ENCODE measurements at regions not wholly inside any gene's neighbourhood (a gene's known extent, or its start where the extent isn't known, plus 50 kb on each side); places are given as distances from the start of the nearest gene placed in this dataset.

- TF ChIP-seq RFX5 (IDR thresholded peaks at IDR 0.05; ENCODE audit: low read depth, low read length), result no peak
- no peak for TF ChIP-seq FOXK2 (IDR thresholded peaks at IDR 0.05)
- TF ChIP-seq NR2F1 (conservative IDR thresholded peaks at IDR 0.05), result no peak
- no peak for TF ChIP-seq MTA3 (IDR thresholded peaks at IDR 0.05; ENCODE audit: borderline replicate concordance, low read length)
- no peak for TF ChIP-seq SUZ12 (IDR thresholded peaks at IDR 0.05; ENCODE audit: unreplicated experiment)
- TF ChIP-seq CTCF (IDR thresholded peaks at IDR 0.05 in 2 of 3, conservative IDR thresholded peaks at IDR 0.05 in 1 of 3; ENCODE audit: control insufficient read depth in 2 of 3, extremely low read depth in 1 of 3, insufficient read depth in 1 of 3, low read depth in 3 of 3, low read length in 3 of 3), result no peak
- TF ChIP-seq USF1 (IDR thresholded peaks at IDR 0.05; ENCODE audit: borderline replicate concordance, extremely low read length, insufficient read depth, low read depth, low read length), result no peak
- TF ChIP-seq ZBTB11 (CRISPR knock-in tag; IDR thresholded peaks at IDR 0.05), result no peak
- TF ChIP-seq POLR2A (IDR thresholded peaks at IDR 0.05; ENCODE audit: low read depth, low read length), result no peak
- no peak for TF ChIP-seq PAX8 (IDR thresholded peaks at IDR 0.05)
- no peak for TF ChIP-seq CEBPB (IDR thresholded peaks at IDR 0.05; ENCODE audit: borderline replicate concordance in 1 of 2, low read depth in 2 of 2, low read length in 2 of 2)
Measured at GRCh38 chr16:63008688-63009087, 972.5 kb upstream of the CDH8 start.
